NCI-H1930 (cell line): ENCODE measurements at regions not wholly inside any gene's neighbourhood (a gene's known extent, or its start where the extent isn't known, plus 50 kb on each side); places are given as distances from the start of the nearest gene placed in this dataset.

Source experiments
- DNase-seq, 2 experiments: peaks; one replicate each; lab custom pipeline; 2025; lab: John Stamatoyannopoulos, UW

- DNase-seq, result no peak
Measured at GRCh38 chr11:110830747-110831146, 118.5 kb upstream of the ARHGAP20 start.

DNA sequence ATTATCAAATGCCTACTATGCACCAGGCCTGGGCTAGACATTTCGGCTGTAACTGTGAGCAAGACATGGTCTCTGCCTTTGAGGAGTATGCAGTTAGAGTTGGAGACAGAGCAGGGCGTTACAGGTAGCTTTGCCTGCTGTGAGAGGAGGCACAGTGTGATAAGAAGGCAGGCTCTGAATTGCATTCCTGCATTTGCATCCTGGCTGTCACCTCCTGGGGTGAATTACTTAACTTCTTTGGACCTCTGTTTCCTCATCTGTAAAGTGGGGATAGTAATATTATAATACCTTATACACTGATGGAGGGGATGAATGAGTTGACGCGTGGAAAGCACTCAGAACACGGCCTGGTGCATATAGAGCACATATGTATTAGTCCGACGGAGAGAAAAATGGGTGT lies 118.1 kb upstream of the ARHGAP20 start:
- no peak for DNase-seq

GRCh38 chr11:110829873-110830272 lies 117.6 kb upstream of the ARHGAP20 start:
- no peak for DNase-seq

DNA sequence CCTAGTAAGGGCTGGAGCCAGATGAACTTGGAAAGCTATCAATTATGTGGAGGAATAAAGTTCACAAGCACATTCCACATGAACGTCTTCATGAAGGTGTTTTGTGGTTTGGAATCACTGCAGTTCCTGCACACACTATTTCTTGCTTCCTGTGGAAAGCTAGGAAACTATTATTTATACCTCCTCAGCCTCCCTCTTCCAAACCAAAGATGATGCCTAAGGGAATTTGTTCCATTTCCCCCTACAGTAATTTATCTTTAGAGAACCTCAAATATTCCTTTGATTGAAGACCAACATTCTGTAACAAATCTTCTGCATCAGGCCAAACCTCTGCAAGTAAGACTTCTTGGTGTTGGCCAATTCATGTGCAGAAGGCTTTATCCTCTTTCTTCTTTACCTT lies 115.8 kb upstream of the ARHGAP20 start:
- no peak for DNase-seq

DNA sequence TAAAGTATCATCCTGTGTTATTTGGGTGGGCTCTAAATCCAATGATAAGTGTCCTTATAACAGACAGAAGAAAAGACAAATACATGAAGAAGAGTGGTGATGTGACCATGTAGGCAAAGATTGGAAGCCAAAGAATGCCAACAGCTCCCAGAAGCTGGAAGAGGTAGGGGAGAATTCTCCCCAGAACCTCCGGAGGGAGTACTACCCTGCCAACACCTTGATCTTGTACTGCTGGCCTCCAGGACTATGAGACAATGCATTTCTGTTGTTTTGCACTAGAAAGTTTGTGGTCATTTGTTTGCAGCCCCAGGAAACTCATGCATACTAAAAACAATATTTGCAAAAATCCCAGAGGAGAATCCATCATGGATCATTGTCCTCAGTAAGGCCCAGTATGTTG lies 115.0 kb upstream of the ARHGAP20 start:
- DNase-seq, result no peak

DNA sequence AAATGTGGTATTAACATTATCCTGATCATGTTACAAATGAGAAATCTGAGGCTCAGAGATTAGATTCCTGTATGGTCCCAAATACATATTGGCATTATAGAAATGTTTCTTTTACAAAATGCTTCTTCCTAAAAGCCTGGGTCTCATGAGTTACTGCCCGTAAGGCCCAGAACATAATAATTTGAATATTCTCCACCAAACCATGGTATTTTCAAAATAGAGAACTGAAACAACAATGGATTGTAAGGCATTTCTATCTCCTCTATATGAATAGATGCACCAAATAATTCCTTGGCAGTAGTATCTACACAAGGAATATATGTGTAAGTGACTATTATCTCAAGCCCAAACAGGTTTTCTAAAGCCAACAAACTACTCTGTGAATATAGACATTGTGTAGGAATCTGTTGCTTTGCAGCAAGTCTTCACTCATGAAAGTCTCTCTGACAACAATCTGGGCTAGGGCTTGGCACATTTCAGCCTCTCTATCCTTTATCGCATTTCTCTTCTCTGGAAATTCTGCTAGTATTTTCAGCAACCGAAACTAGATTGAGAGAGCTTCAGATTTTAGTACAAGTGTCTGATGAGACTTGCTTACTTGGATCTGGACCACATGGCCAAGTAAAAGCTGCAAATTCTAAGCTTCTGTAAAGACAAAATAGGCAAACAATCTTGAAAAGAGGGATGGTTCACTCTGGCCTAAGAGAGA lies 112.8 kb upstream of the ARHGAP20 start:
- no peak for DNase-seq

DNA sequence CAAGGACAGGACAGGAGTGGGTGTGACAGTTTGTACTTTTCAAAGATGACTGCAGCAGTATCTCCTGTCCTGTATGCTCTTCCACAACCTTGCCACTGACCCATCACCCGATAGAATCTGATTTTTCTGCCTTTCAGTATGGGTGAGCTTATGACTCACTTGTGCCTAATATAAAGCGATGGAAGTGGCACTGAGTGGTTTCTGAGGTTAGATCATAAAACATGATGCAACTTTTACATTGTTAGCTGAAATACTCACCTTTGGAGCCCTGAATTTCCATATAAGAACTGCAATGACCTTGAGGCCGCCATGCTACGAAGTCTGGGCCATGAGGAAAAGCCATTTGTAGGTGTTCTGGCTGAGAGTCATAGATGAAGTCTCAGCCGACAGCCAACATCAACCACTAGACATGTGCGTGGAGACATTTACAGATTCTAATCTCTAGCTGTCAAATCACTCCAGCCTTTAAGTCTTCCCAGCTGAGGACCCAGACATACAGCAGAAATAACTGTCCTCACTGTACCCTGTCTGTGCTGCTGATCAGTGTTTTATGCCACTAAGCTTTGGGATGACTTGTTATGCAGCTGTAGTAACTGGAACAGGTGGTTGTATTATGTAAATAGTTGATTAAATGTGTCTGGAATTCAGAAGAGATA lies 105.9 kb upstream of the ARHGAP20 start:
- DNase-seq, result no peak

DNA sequence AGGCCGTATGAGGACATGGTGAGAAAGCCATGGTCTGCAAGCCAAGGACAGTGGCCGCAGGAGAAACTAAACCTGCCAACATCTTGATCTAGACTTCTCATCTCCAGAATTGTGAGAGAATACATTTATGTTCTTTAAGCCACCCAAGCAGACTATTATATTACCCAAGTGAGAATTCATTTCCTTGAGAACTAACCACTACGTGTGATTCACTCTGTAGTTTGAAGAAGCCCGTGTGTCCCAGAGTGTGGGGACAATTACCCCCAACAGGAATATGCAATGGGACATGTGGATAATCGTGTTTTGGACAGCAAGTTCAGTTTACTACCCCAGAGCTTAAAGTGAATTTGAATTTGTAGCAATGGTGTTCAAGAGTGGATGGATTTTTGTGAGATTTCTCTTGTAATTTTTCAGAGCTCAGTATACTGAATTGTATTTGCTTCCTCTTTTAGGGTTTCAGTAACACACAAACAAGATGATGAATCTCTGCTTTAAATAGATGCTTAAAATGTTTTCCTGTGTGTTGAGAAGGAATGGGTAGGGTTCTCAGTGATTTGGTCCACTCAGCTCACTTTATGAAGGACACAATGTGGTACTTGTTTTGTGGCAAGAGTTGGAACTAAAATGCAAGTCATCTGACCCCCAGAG lies 100.0 kb upstream of the ARHGAP20 start:
- no peak for DNase-seq

DNA sequence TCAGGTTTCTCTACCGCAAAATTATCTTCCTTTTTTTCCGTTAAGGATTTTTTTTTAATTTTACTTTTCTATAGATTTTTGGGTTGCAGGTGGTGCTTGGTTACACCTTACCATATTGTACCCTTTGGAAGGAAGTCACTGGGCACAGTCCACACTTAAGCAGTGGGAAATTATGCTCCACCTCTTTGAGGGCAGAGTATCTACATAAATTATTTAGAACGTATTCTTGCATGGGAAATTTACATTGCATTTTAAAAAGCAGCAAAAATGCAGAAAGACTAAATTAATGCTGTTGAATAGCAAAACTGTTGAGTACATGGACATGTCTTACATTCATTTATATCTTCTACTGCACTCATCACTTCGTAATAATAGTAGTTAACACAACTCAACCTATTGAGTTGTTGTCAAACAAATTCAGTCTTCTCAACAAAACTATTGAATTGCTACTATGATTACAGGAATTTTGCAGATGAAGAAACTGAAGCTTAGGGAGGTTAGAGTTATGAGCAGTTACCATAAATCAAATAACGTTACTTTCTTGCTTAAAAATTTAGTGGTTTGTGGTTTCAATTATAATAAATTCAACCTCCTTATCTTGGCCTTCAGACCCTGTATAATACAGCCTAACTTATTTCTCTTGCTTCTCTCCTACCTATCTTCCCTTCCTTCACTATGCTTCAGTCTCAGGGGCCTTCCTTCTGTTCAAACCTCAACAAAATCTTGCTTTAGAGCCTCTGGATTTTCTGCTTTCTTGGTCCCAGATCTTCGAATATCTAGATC lies 97.4 kb upstream of the ARHGAP20 start:
- no peak for DNase-seq

GRCh38 chr11:110808248-110808647 lies 96.0 kb upstream of the ARHGAP20 start:
- DNase-seq, result no peak

GRCh38 chr11:110807801-110808200 lies 95.6 kb upstream of the ARHGAP20 start:
- DNase-seq, result no peak

- DNase-seq, result no peak
Measured at GRCh38 chr11:110805756-110806155, 93.5 kb upstream of the ARHGAP20 start.

- no peak for DNase-seq
Measured at GRCh38 chr11:110802162-110802561, 89.9 kb upstream of the ARHGAP20 start.

GRCh38 chr11:110801328-110801727 lies 89.1 kb upstream of the ARHGAP20 start:
- DNase-seq, result no peak

DNA sequence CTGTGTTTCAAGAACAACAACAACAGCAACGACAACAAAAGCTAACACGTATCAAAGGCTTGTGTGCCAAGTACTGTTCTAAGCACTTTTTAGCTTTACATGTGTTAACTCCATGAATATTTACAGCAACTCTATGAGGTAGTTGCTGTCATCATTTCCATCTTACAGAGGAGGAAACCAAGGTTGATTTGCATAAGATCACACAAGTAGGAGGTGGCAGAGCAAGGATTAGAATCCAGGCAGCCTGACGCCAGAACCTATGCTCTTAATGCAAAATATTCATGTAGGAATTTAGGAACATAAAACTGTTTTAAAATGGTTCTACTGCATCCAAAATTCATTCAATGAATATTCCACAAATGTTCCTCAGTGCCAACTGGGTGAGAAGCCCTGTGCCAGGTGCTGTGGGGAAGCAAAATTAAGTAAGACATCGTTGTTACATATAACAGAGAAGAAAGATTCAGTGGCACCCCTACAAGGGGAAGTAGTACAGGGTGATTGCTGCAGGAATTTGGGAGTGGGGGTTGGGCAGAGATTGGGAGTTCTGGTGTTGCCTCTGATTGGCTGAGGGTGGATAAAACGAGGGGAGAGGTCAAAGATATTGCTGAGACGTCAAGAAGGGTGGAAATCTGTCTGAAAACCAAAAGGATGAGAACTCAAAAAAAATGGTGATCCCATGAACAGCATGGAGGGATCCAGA lies 86.1 kb upstream of the ARHGAP20 start:
- no peak for DNase-seq

- no peak for DNase-seq
Measured at GRCh38 chr11:110797453-110797852, 85.2 kb upstream of the ARHGAP20 start.

DNA sequence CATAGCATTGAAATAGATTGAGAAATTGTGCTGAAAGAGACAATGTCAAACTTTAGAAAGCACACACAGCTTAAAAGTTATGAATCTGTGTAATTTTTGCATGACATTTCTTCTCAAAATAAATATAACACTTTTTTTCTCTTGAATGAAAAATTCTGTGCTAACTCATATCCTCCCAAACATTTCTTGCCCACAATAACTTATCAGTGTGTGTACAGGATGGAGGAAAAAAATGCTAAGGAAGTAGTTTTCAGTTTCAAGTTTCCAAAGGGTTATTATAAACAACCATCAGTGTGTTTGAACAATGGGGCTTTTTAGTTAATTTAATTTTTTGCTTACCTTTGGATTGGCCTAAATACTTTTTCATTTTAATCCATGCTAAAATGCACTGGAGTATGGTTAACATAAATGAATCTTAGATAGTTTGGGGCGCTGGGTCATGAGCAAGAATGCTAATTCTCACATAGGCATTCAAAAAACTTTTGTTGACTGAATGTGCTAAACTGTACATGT lies 82.9 kb upstream of the ARHGAP20 start:
- no peak for DNase-seq

- DNase-seq, result no peak
Measured at GRCh38 chr11:110793556-110793955, 81.3 kb upstream of the ARHGAP20 start.

DNA sequence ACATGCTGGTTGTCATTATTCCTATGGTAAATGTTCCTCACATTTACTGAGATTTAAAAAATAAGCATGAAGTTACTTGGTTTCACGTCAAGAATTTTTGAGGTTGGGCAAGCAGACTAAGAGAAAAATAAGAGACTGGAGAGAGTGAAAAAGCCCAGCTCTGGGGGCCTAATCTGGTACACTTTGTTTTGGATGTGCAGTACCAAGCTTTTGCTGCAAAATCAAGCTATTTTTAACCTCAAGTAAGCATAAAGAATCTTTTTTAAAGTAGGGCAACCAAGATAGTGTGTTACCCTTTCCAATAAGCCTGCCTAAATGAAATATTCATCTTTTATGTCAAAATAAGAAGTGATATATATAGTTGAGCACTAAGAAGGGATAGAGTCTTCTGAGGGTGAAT lies 79.4 kb upstream of the ARHGAP20 start:
- DNase-seq, result no peak

GRCh38 chr11:110787680-110788079 lies 75.4 kb upstream of the ARHGAP20 start:
- no peak for DNase-seq

GRCh38 chr11:110786226-110786902 lies 74.1 kb upstream of the ARHGAP20 start:
- no peak for DNase-seq
